ENCODE measurements at regions not wholly inside any gene's neighbourhood (a gene's known extent, or its start where the extent isn't known, plus 50 kb on each side); places are given as distances from the start of the nearest gene placed in this dataset.

DNA sequence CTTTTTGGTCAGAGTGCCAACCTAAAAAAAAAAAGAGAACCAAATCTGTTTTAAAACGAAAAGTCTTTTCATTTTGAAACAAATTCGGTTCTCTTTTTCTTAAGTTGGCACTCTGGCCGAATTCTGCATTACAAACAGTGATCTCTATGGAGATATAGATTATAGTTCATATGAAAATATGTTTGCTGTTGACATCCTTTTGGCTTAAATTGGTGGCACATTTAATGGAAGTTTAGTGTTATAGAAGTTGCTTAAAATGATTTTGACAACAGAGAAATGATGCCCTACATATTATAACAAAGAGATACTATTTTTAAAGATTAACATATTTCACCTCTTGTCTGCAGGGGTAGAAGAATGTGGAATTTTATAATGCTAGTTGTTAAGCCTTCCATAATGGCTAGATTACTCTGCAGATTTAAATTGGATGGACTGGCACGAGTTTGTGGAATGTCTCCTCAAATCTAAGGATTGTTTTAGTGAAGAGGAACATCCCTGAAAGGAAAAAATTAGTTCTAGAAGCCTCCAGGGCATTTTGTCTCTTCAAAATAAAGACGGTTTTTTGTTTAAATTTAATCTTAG is 222.9 kb upstream of the CDH2 start:
- TF ChIP-seq KDM1A (IDR thresholded peaks at IDR 0.05; ENCODE audit: borderline replicate concordance, low read length) (no peak), GABPA (IDR thresholded peaks at IDR 0.05; ENCODE audit: borderline replicate concordance, insufficient read depth, low read length) (no peak), SIRT6 (IDR thresholded peaks at IDR 0.05; ENCODE audit: low read length) (no peak), BCL11A (IDR thresholded peaks at IDR 0.05; ENCODE audit: low read depth in 2 of 2, low read length in 2 of 2) (no peak), TBP (IDR thresholded peaks at IDR 0.05; ENCODE audit: low read depth, low read length) (no peak), CEBPB (IDR thresholded peaks at IDR 0.05; ENCODE audit: low read depth, low read length) (no peak), CREB1 (IDR thresholded peaks at IDR 0.05) (no peak), CBX5 (IDR thresholded peaks at IDR 0.05; ENCODE audit: low read depth, low read length) (no peak), ASH2L (IDR thresholded peaks at IDR 0.05; ENCODE audit: low read length) (no peak), SP2 (IDR thresholded peaks at IDR 0.05; ENCODE audit: low read length) (no peak), SIN3A (conservative IDR thresholded peaks at IDR 0.05 in 1 of 2, IDR thresholded peaks at IDR 0.05 in 1 of 2; ENCODE audit: low read depth in 1 of 2, low read length in 2 of 2) (no peak), BRCA1 (IDR thresholded peaks at IDR 0.05; ENCODE audit: low read depth, low read length) (no peak)
- no peak overlapping the region for H3K4ac ChIP-seq (replicated peaks; ENCODE audit: insufficient read length, low read depth, low read length)
- no peak overlapping the region for H3K4me2 ChIP-seq (ENCODE audit: insufficient read depth in 1 of 2, low read depth in 2 of 2, low read length in 2 of 2)
- no peak overlapping the region for H3K4me3 ChIP-seq (ENCODE audit: extremely low read depth in 1 of 4, insufficient read depth in 2 of 4, low read depth in 3 of 4, low read length in 4 of 4)
- H3K4me1 ChIP-seq (replicated peaks in 1 of 4; ENCODE audit: control insufficient read depth in 3 of 4, insufficient read depth in 4 of 4, low read length in 3 of 4), result no peaks in the 10 kb centered on the region
- no peak overlapping the region for H3K23ac ChIP-seq (ENCODE audit: insufficient read length)
- no peak for DNase-seq (ENCODE audit: low read depth in 1 of 2, low spot score in 2 of 2)
- no peak overlapping the region for H4K8ac ChIP-seq (ENCODE audit: extremely low read depth, insufficient read depth, low read length)
- H3K18ac ChIP-seq (ENCODE audit: extremely low read depth, low read length), result no peak overlapping the region
- no peaks in the 10 kb centered on the region for H3K79me2 ChIP-seq (ENCODE audit: control insufficient read depth in 1 of 2, insufficient read depth in 2 of 2, low read length in 2 of 2)
- no peak overlapping the region for H2BK5ac ChIP-seq (ENCODE audit: low read depth, low read length)
- no peak overlapping the region for H3K14ac ChIP-seq (ENCODE audit: insufficient read length)
- H2BK120ac ChIP-seq (replicated peaks; ENCODE audit: low read depth, low read length), result no peak overlapping the region
- no peak for FAIRE-seq
- no peak overlapping the region for H2BK12ac ChIP-seq (ENCODE audit: low read depth, low read length)
- H4K20me1 ChIP-seq (replicated peaks in 1 of 2; ENCODE audit: control insufficient read depth in 1 of 2, insufficient read depth in 2 of 2, low read length in 2 of 2), result no peaks in the 10 kb centered on the region
- no peaks in the 10 kb centered on the region for H3K79me1 ChIP-seq (ENCODE audit: low read depth, low read length)
- CTCF ChIA-PET (ENCODE audit: partially characterized antibody), result no interaction called here
- H3K23me2 ChIP-seq (ENCODE audit: low read depth, low read length), result no peaks in the 10 kb centered on the region
- H2BK20ac ChIP-seq (ENCODE audit: low read length), result no peak overlapping the region
- no peak overlapping the region for H3K9ac ChIP-seq (replicated peaks in 1 of 4; ENCODE audit: extremely low read depth in 1 of 4, low read depth in 3 of 4, low read length in 3 of 4)
- H2AFZ ChIP-seq (ENCODE audit: low read length), result no peak overlapping the region
- no peak overlapping the region for H4K5ac ChIP-seq (ENCODE audit: insufficient read length, low read depth, low read length)
- WGBS, 2 experiments (ENCODE audit: extremely low coverage in 1 of 2, insufficient coverage in 1 of 2, insufficient read length in 1 of 2, insufficient replicate concordance in 2 of 2, low coverage in 1 of 2, low lambda C conversion rate in 2 of 2, missing lambda C conversion rate in 1 of 2), result 85% methylated on average over 5 of the region's 5 CpGs; no CpG with 5 or more reads in 1 of the 2 experiments
- H3K9me3 ChIP-seq (ENCODE audit: insufficient read depth in 2 of 2, low read depth in 1 of 2, low read length in 1 of 2), result no peaks in the 10 kb centered on the region
- no peak overlapping the region for H3K27ac ChIP-seq (ENCODE audit: low read depth, low read length)
- POLR2A ChIA-PET (ENCODE audit: partially characterized antibody), result no interaction called here
- no peaks in the 10 kb centered on the region for H3K36me3 ChIP-seq (ENCODE audit: control insufficient read depth in 2 of 4, insufficient read depth in 4 of 4, low read length in 3 of 4)
- H3K56ac ChIP-seq (replicated peaks; ENCODE audit: insufficient read length, low read depth, low read length), result no peak overlapping the region
- peaks cover 0 to 1% (median 0%) of the 10 kb centered on the region in 4 experiments; a peak in 1 of 7 replicates for H3K27me3 ChIP-seq (replicated peaks in 1 of 4; ENCODE audit: control insufficient read depth in 3 of 4, extremely low read depth in 1 of 4, insufficient read depth in 3 of 4, low read length in 3 of 4)
- no peak overlapping the region for H4K91ac ChIP-seq (replicated peaks; ENCODE audit: insufficient read length, low read length)
- no peak overlapping the region for H2BK15ac ChIP-seq (ENCODE audit: low read length)
- no peak overlapping the region for H2AK5ac ChIP-seq (ENCODE audit: low read depth, low read length)
